Gastroesophageal sphincter (tissue), 4 donors: ENCODE measurements at regions not wholly inside any gene's neighbourhood (a gene's known extent, or its start where the extent isn't known, plus 50 kb on each side); places are given as distances from the start of the nearest gene placed in this dataset.

Experiments
- ATAC-seq: fragments of 150-250 bp; one replicate; pipeline ENCODE4 v1.9.1; 2016; ENCODE audit warnings: mild to moderate bottlenecking, moderate library complexity
- H3K27ac ChIP-seq, 4 donors: fragments of 200-600 bp; sonication (generic) in 3 of 4; 1 replicate in 3 of 4; 2 replicates in 1 of 4; pipeline ENCODE4 v1.5.1; 2016 to 2019
- H3K27me3 ChIP-seq: fragments of 200-600 bp; sonication (generic); one replicate; pipeline ENCODE4 v1.5.1; 2019
- H3K36me3 ChIP-seq, 2 donors: fragments of 200-600 bp; sonication (generic); one replicate each; pipeline ENCODE4 v1.5.1; 2019; ENCODE audit warnings: control low read depth in 1 of 2
- H3K4me1 ChIP-seq, 3 donors: fragments of 200-600 bp; sonication (generic); 1 replicate in 2 of 3; 2 replicates in 1 of 3; pipeline ENCODE4 v1.5.1; 2016 to 2019; ENCODE audit warnings: control low read depth in 2 of 3
- H3K4me3 ChIP-seq, 2 donors: fragments of 200-600 bp; sonication (generic); one replicate each; pipeline ENCODE4 v1.5.1; 2019; ENCODE audit warnings: mild to moderate bottlenecking in 1 of 2, moderate library complexity in 1 of 2
- H3K9me3 ChIP-seq, 3 donors: fragments of 200-600 bp; sonication (generic); one replicate each; pipeline ENCODE4 v1.5.1; 2017 to 2019; ENCODE audit warnings: control low read depth in 2 of 3
- CTCF ChIP-seq, 4 experiments: fragments of 200-600 bp in 2 of 4; fragments of 450-650 bp in 2 of 4; sonication (generic) in 1 of 4; IDR thresholded peaks; one replicate each; pipeline ENCODE4 v1.5.1; 2017 to 2019; ENCODE audit warnings: antibody characterized with exemption in 4 of 4, mild to moderate bottlenecking in 2 of 4, moderate library complexity in 2 of 4
- EP300 ChIP-seq: sonication (generic); formaldehyde crosslinking; IDR thresholded peaks from one replicate; pipeline ENCODE4 v1.6.1; 2017; ENCODE audit warnings: antibody characterized with exemption, mild to moderate bottlenecking
- POLR2A ChIP-seq, 2 donors: fragments of 450-650 bp; IDR thresholded peaks; one replicate each; pipeline ENCODE4 v1.6.1; 2017; ENCODE audit warnings: antibody characterized with exemption in 2 of 2, mild to moderate bottlenecking in 2 of 2, moderate library complexity in 1 of 2
- POLR2AphosphoS5 ChIP-seq: sonication (generic); formaldehyde crosslinking; IDR thresholded peaks from one replicate; pipeline ENCODE4 v1.6.1; 2017; ENCODE audit warnings: antibody characterized with exemption
- WGBS, 2 donors: methylation state at CpG; one replicate each; pipeline ENCODE4 v1.1.5; 2018; ENCODE audit warnings: low coverage in 1 of 2; 5-methylcytosine and 5-hydroxymethylcytosine counted together

GRCh38 chr3:11705049-11705448 is 61.3 kb upstream of the VGLL4 start:
- ATAC-seq, result no peak
- no peaks in the 10 kb centered on the region for H3K9me3 ChIP-seq
- H3K4me3 ChIP-seq, result no peak overlapping the region
- peaks cover 0 to 19% of the 10 kb centered on the region in 2 donors for H3K36me3 ChIP-seq
- H3K4me1 ChIP-seq, result peaks cover 0 to 12% (median 0%) of the 10 kb centered on the region in 3 donors
- H3K27ac ChIP-seq, result no peak overlapping the region
- TF ChIP-seq CTCF (IDR thresholded peaks at IDR 0.05) (no peak), EP300 (no peak), POLR2AphosphoS5 (no peak), POLR2A (IDR thresholded peaks at IDR 0.05) (no peak)
- WGBS, 2 donors, result 76 to 79% methylated on average over 15 to 27 of the region's 27 CpGs
- no peaks in the 10 kb centered on the region for H3K27me3 ChIP-seq

GRCh38 chr3:11703146-11703545 is 59.4 kb upstream of the VGLL4 start:
- TF ChIP-seq EP300 (no peak), POLR2AphosphoS5 (no peak), CTCF (IDR thresholded peaks at IDR 0.05) (no peak), POLR2A (IDR thresholded peaks at IDR 0.05) (no peak)
- ATAC-seq, result no peak
- 70 to 78% methylated on average over 4 of the region's 4 CpGs for WGBS, 2 donors
- Histone ChIP-seq H3K36me3 (peaks cover 0 to 30% of the 10 kb centered on the region in 2 donors), H3K4me1 (peaks cover 0 to 12% (median 0%) of the 10 kb centered on the region in 3 donors), H3K27ac (no peak overlapping the region), H3K27me3 (no peaks in the 10 kb centered on the region), H3K9me3 (no peaks in the 10 kb centered on the region), H3K4me3 (no peak overlapping the region)

- TF ChIP-seq EP300 (no peak), POLR2AphosphoS5 (no peak), CTCF (IDR thresholded peaks at IDR 0.05) (no peak), POLR2A (IDR thresholded peaks at IDR 0.05) (no peak)
- H3K36me3 ChIP-seq, result peaks cover 0 to 32% of the 10 kb centered on the region in 2 donors
- H3K4me1 ChIP-seq, result peaks cover 0 to 12% (median 0%) of the 10 kb centered on the region in 3 donors
- H3K27ac ChIP-seq, result no peak overlapping the region
- H3K4me3 ChIP-seq, result no peak overlapping the region
- WGBS, 2 donors, result 60 to 69% methylated on average over 2 of the region's 2 CpGs
- H3K27me3 ChIP-seq, result no peaks in the 10 kb centered on the region
- no peaks in the 10 kb centered on the region for H3K9me3 ChIP-seq
- no peak for ATAC-seq
Measured at GRCh38 chr3:11699083-11699427, 55.3 kb upstream of the VGLL4 start.

- H3K36me3 ChIP-seq, result peaks cover 0 to 32% of the 10 kb centered on the region in 2 donors
- TF ChIP-seq EP300 (no peak), POLR2AphosphoS5 (no peak), POLR2A (IDR thresholded peaks at IDR 0.05) (no peak), CTCF (IDR thresholded peaks at IDR 0.05) (no peak)
- H3K27ac ChIP-seq, result no peak overlapping the region
- H3K27me3 ChIP-seq, result no peaks in the 10 kb centered on the region
- peaks cover 0 to 8% (median 0%) of the 10 kb centered on the region in 3 donors for H3K4me1 ChIP-seq
- H3K4me3 ChIP-seq, result no peak overlapping the region
- 83 to 91% methylated on average over 4 to 5 of the region's 7 CpGs for WGBS, 2 donors
- no peak for ATAC-seq
- H3K9me3 ChIP-seq, result no peaks in the 10 kb centered on the region
Measured at GRCh38 chr3:11698326-11699082, 54.8 kb upstream of the VGLL4 start.

GRCh38 chr3:11697701-11698100 is 54.0 kb upstream of the VGLL4 start:
- Histone ChIP-seq H3K27ac (no peak overlapping the region), H3K36me3 (peaks cover 0 to 33% of the 10 kb centered on the region in 2 donors), H3K27me3 (no peaks in the 10 kb centered on the region), H3K4me3 (no peak overlapping the region), H3K9me3 (no peaks in the 10 kb centered on the region), H3K4me1 (no peaks in the 10 kb centered on the region)
- TF ChIP-seq CTCF (IDR thresholded peaks at IDR 0.05) (no peak), EP300 (no peak), POLR2AphosphoS5 (no peak), POLR2A (IDR thresholded peaks at IDR 0.05) (no peak)
- no peak for ATAC-seq
- WGBS, 2 donors, result 93 to 94% methylated on average over 2 of the region's 2 CpGs
